Mesendoderm (in vitro differentiated cells): ENCODE measurements at regions not wholly inside any gene's neighbourhood (a gene's known extent, or its start where the extent isn't known, plus 50 kb on each side); places are given as distances from the start of the nearest gene placed in this dataset.

ENCODE experiments used
- DNase-seq: peaks from one replicate; pipeline ENCODE4 v3.0.0; 2013
- H2AK5ac ChIP-seq: 2 replicates; pipeline ENCODE4 v1.6.1; 2013; ENCODE audit warnings: low read length, inconsistent platforms
- H2BK120ac ChIP-seq: 2 replicates; pipeline ENCODE4 v1.6.1; 2013; ENCODE audit warnings: low read depth, mild to moderate bottlenecking, low read length, moderate library complexity, mixed read lengths
- H2BK15ac ChIP-seq: replicated peaks from 2 replicates; pipeline ENCODE4 v1.6.1; 2013; ENCODE audit warnings: low read depth, mild to moderate bottlenecking, moderate library complexity
- H2BK5ac ChIP-seq: 2 replicates; pipeline ENCODE4 v1.6.1; 2013; ENCODE audit warnings: low read length, inconsistent platforms
- H3K18ac ChIP-seq: 2 replicates; pipeline ENCODE4 v1.6.1; 2013; ENCODE audit warnings: mild to moderate bottlenecking, low read length, mixed read lengths
- H3K23ac ChIP-seq: one replicate; pipeline ENCODE4 v1.6.1; 2013; ENCODE audit warnings: low read length
- H3K27ac ChIP-seq: 2 replicates; pipeline ENCODE4 v1.5.1; 2013; ENCODE audit warnings: low read depth, mild to moderate bottlenecking, inconsistent platforms, low read length, moderate library complexity
- H3K27me3 ChIP-seq: 2 replicates; pipeline ENCODE4 v1.6.1; 2013; ENCODE audit warnings: low read length, control low read depth, mild to moderate bottlenecking, inconsistent platforms; ENCODE audit not compliant: insufficient read depth, poor library complexity
- H3K36me3 ChIP-seq: 2 replicates; pipeline ENCODE4 v1.6.1; 2013; ENCODE audit warnings: low read length, inconsistent platforms; ENCODE audit not compliant: control insufficient read depth, insufficient read depth
- H3K4ac ChIP-seq: one replicate; pipeline ENCODE4 v1.6.1; 2013; ENCODE audit warnings: low read depth, mild to moderate bottlenecking, low read length, moderate library complexity
- H3K4me1 ChIP-seq: 2 replicates; pipeline ENCODE4 v1.6.1; 2013; ENCODE audit warnings: low read depth, low read length, inconsistent platforms; ENCODE audit not compliant: control insufficient read depth
- H3K4me2 ChIP-seq: 2 replicates; pipeline ENCODE4 v1.6.1; 2013; ENCODE audit warnings: low read length
- H3K4me3 ChIP-seq: 2 replicates; pipeline ENCODE4 v1.5.1; 2013; ENCODE audit warnings: mild to moderate bottlenecking, low read length
- H3K56ac ChIP-seq: one replicate; pipeline ENCODE4 v1.6.1; 2013; ENCODE audit warnings: low read length
- H3K79me1 ChIP-seq: 2 replicates; pipeline ENCODE4 v1.6.1; 2013; ENCODE audit warnings: low read length, inconsistent platforms
- H3K79me2 ChIP-seq: 2 replicates; pipeline ENCODE4 v1.6.1; 2013; ENCODE audit warnings: mild to moderate bottlenecking, low read length; ENCODE audit not compliant: control insufficient read depth, insufficient read depth
- H3K9ac ChIP-seq: 2 replicates; pipeline ENCODE4 v1.6.1; 2013; ENCODE audit warnings: low read length, inconsistent platforms
- H4K5ac ChIP-seq: one replicate; pipeline ENCODE4 v1.6.1; 2013; ENCODE audit warnings: low read length
- H4K8ac ChIP-seq: one replicate; pipeline ENCODE4 v1.6.1; 2013; ENCODE audit warnings: low read depth, mild to moderate bottlenecking, control low read depth, low read length, moderate library complexity
- WGBS: extraction: QIAGEN DNeasy Blood & Tissue Kit; methylation state at CpG from one replicate; pipeline ENCODE4 v1.1.7; 2013; ENCODE audit warnings: low lambda C conversion rate, missing lambda C conversion rate; ENCODE audit not compliant: insufficient coverage; ENCODE audit errors: extremely low coverage; 5-methylcytosine and 5-hydroxymethylcytosine counted together

DNA sequence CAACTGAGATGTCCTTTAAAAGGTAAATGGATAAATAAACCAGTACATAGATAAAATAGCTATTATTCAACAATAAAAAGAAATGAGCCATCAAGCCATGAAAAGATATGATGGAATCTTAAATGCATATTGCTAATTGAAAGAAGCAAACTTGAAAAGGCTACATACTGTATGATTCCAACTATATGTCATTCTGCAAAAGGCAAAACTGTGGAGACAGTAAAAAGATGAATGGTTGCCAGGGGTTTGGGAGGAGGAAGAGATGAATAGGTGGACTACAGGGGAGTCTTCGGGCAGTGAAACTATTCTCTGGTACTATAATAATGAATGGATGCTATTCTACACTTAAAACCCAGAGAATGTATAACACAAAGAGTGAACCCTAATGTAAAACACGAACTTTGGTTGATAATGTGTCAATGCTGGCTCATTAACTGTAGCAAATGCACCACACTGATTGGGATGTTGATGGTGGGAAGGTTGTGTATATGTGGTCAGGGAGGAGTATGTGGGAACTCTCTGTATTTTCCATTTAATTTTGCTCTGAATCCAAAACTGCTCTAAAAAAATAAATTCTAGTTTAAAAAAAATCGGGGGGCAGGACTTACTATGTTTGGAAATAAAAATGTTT, 73.7 kb upstream of the MYCN start:
- H2AK5ac ChIP-seq, result no peak overlapping the region
- no peak overlapping the region for H3K4ac ChIP-seq
- no peak overlapping the region for H2BK15ac ChIP-seq
- no peaks in the 10 kb centered on the region for H3K4me1 ChIP-seq
- no peak overlapping the region for H2BK5ac ChIP-seq
- H3K27me3 ChIP-seq, result no peaks in the 10 kb centered on the region
- no peak overlapping the region for H3K27ac ChIP-seq
- no peak overlapping the region for H3K4me3 ChIP-seq
- no peak overlapping the region for H3K4me2 ChIP-seq
- H3K36me3 ChIP-seq, result no peaks in the 10 kb centered on the region
- no peak overlapping the region for H2BK120ac ChIP-seq
- H3K79me2 ChIP-seq, result no peaks in the 10 kb centered on the region
- H3K9ac ChIP-seq, result no peak overlapping the region
- no peak overlapping the region for H3K56ac ChIP-seq
- H3K23ac ChIP-seq, result no peak overlapping the region
- no peak for DNase-seq
- no peaks in the 10 kb centered on the region for H3K79me1 ChIP-seq
- H4K5ac ChIP-seq, result no peak overlapping the region
- H4K8ac ChIP-seq, result no peak overlapping the region
- no CpG with 5 or more reads among the region's 3 CpGs for WGBS
- no peak overlapping the region for H3K18ac ChIP-seq

DNA sequence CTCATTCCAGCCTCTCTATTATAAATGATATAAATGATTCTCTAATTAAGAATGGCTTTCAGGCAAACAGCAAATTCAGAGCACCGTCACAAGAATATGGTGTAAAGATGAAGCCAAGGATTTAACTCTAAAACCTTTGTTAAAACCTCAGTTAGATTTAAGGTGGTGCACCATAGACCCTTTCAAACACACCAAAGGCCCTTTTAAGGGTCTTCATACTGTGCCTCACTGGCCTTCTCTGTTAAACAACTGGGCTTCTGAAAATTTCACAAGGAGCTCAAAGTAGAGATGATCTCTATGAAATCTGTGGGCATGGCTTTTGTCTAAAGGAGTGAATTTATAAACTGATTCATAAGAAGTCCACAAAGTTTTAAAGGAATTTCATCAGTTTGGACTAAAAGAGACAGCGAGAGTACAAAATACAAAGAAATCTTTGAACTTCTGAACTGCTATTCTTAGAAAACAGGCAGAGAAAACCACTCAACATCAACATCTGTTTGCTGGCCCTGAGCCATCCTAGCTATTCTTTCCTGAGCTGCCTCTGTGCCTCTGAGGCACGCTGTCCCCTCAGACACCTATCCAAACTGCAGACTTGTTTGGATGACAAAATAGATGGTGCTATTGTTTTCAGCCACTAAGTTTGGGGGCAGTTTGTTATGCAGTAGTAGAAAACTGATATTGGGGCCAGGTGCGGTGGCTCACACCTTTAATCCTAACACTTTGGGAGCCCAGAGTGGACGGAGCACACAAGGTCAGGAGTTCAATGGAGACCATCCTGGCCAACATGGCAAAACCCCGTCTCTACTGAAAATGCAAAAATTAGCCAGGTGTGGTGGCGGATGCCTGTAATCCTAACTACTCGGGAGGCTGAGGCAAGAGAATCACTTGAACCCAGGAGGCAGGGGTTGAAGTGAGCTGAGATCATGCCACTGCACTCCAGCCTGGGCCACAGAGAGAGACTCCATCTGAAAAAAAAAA, 72.9 kb upstream of the MYCN start:
- H3K79me1 ChIP-seq, result no peaks in the 10 kb centered on the region
- H3K9ac ChIP-seq, result no peak overlapping the region
- H3K4me3 ChIP-seq, result no peak overlapping the region
- no peak overlapping the region for H3K27ac ChIP-seq
- H3K36me3 ChIP-seq, result no peaks in the 10 kb centered on the region
- no peak overlapping the region for H2BK120ac ChIP-seq
- H3K23ac ChIP-seq, result no peak overlapping the region
- H3K79me2 ChIP-seq, result no peaks in the 10 kb centered on the region
- no CpG with 5 or more reads among the region's 8 CpGs for WGBS
- no peak overlapping the region for H2BK5ac ChIP-seq
- no peak overlapping the region for H4K8ac ChIP-seq
- DNase-seq, result no peak
- no peak overlapping the region for H3K4ac ChIP-seq
- no peaks in the 10 kb centered on the region for H3K27me3 ChIP-seq
- H2BK15ac ChIP-seq, result no peak overlapping the region
- H3K4me1 ChIP-seq, result no peaks in the 10 kb centered on the region
- H3K4me2 ChIP-seq, result no peak overlapping the region
- H2AK5ac ChIP-seq, result no peak overlapping the region
- no peak overlapping the region for H3K18ac ChIP-seq
- no peak overlapping the region for H4K5ac ChIP-seq
- no peak overlapping the region for H3K56ac ChIP-seq

DNA sequence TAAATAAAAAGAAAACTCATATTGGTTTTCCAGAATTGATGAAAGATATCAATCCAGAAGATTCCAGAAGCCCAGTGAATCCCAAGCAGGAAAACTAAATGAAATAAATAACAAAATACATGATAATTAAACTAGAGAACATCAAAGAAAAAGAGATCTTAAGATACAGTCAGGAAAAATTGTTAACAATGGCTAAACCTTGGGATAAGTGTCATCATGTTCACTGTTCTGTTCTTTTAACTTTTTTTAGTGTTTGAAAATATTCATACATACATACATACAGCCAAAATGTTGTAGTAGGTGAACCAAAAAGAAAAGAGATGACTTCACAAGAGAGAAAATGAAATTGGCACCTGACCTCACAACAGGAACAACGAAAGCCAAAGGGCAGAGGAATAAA, 72.2 kb upstream of the MYCN start:
- H4K8ac ChIP-seq, result no peak overlapping the region
- H4K5ac ChIP-seq, result no peak overlapping the region
- H3K23ac ChIP-seq, result no peak overlapping the region
- no peak overlapping the region for H3K56ac ChIP-seq
- no peak overlapping the region for H3K4me2 ChIP-seq
- no peak overlapping the region for H2BK5ac ChIP-seq
- no peak overlapping the region for H3K27ac ChIP-seq
- DNase-seq, result no peak
- no peak overlapping the region for H2BK120ac ChIP-seq
- no peaks in the 10 kb centered on the region for H3K36me3 ChIP-seq
- no CpG with 5 or more reads among the region's 1 CpG for WGBS
- H2AK5ac ChIP-seq, result no peak overlapping the region
- no peak overlapping the region for H3K18ac ChIP-seq
- H3K27me3 ChIP-seq, result no peaks in the 10 kb centered on the region
- H3K79me2 ChIP-seq, result no peaks in the 10 kb centered on the region
- no peaks in the 10 kb centered on the region for H3K4me1 ChIP-seq
- H3K9ac ChIP-seq, result no peak overlapping the region
- no peak overlapping the region for H3K4ac ChIP-seq
- no peak overlapping the region for H3K4me3 ChIP-seq
- H3K79me1 ChIP-seq, result no peaks in the 10 kb centered on the region
- H2BK15ac ChIP-seq, result no peak overlapping the region

DNA sequence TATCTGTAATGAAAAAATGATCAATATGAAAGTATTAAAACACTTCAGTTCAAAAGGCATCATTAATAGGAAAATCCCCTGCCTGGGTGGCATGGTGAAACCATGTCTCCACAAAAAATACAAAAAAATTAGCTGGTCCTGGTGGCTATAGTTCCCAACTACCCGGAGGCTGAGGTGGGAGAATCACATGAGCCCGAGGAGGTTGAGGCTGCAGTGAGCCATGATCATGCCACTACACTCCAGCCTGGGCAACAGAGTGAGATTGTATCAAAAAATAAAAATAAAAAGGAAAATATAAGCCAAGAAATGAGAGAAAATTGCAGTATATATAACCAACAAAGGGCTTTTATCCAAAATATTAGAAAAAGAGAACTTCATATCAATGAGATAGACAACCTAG, 71.6 kb upstream of the MYCN start:
- Histone ChIP-seq H2BK5ac (no peak overlapping the region), H3K79me2 (no peaks in the 10 kb centered on the region), H3K4ac (no peak overlapping the region), H3K9ac (no peak overlapping the region), H3K27ac (no peak overlapping the region), H4K5ac (no peak overlapping the region), H2BK120ac (no peak overlapping the region), H2BK15ac (no peak overlapping the region), H4K8ac (no peak overlapping the region), H3K23ac (no peak overlapping the region), H3K4me1 (no peaks in the 10 kb centered on the region), H3K4me3 (no peak overlapping the region), H3K4me2 (no peak overlapping the region), H3K27me3 (no peaks in the 10 kb centered on the region), H3K79me1 (no peaks in the 10 kb centered on the region), H3K18ac (no peak overlapping the region), H3K56ac (no peak overlapping the region), H3K36me3 (no peaks in the 10 kb centered on the region), H2AK5ac (no peak overlapping the region)
- DNase-seq, result no peak
- no CpG with 5 or more reads among the region's 2 CpGs for WGBS

DNA sequence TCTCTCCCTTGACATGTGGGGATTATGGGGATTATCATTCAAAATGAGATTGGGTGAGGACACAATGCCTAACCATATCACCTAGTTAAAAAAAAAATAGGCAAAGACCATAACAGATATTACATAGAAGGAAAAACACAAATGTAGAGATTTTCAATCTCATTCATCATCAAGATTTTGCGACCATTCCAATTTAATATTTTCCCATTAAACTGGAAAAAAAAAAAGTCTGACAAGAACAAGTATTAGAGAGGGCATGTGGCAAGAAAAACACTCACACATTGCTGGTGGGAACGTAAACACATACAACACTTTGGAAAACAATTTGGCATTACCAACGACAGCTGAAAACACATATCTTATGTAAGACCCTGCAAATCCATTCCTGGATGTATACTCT, 71.0 kb upstream of the MYCN start:
- Histone ChIP-seq H3K4me3 (no peak overlapping the region), H3K4me1 (no peaks in the 10 kb centered on the region), H4K5ac (no peak overlapping the region), H3K18ac (no peak overlapping the region), H2BK120ac (no peak overlapping the region), H3K36me3 (no peaks in the 10 kb centered on the region), H3K79me2 (no peaks in the 10 kb centered on the region), H3K27me3 (no peaks in the 10 kb centered on the region), H3K27ac (no peak overlapping the region), H3K56ac (no peak overlapping the region), H3K79me1 (no peaks in the 10 kb centered on the region), H2BK15ac (no peak overlapping the region), H3K4ac (no peak overlapping the region), H3K4me2 (no peak overlapping the region), H2AK5ac (no peak overlapping the region), H3K23ac (no peak overlapping the region), H4K8ac (no peak overlapping the region), H2BK5ac (no peak overlapping the region), H3K9ac (no peak overlapping the region)
- DNase-seq, result no peak
- no CpG with 5 or more reads among the region's 3 CpGs for WGBS
